GM23338 (cell line): ENCODE measurements at regions not wholly inside any gene's neighbourhood (a gene's known extent, or its start where the extent isn't known, plus 50 kb on each side); places are given as distances from the start of the nearest gene placed in this dataset.

Source experiments
- ATAC-seq: fragments of 200-7000 bp; cut with Tn5 transposase; 3 replicates; pipeline ENCODE4 v1.9.1; 2020
- DNase-seq: peaks from one replicate; pipeline ENCODE4 v3.0.0-alpha.2; 2015; ENCODE audit warnings: low spot score
- H2AFZ ChIP-seq: fragments of 200-600 bp; sonication (generic); 2 replicates; pipeline ENCODE4 v1.8.0; 2016; ENCODE audit warnings: antibody characterized with exemption, mild to moderate bottlenecking, moderate library complexity
- H3F3A ChIP-seq: fragments of 200-600 bp; sonication (generic); replicated peaks from 2 replicates; pipeline ENCODE4 v1.8.0; 2017; ENCODE audit warnings: antibody characterized with exemption, mixed run types, low read depth
- H3K27ac ChIP-seq: fragments of 200-600 bp; sonication (generic); 2 replicates; pipeline ENCODE4 v1.6.1; 2016; ENCODE audit warnings: low read depth
- H3K27me3 ChIP-seq: fragments of 200-600 bp; sonication (generic); 2 replicates; pipeline ENCODE4 v1.8.0; 2016; ENCODE audit warnings: mild to moderate bottlenecking, mixed run types, moderate library complexity; ENCODE audit not compliant: insufficient read depth
- H3K36me3 ChIP-seq: fragments of 200-600 bp; sonication (generic); 2 replicates; pipeline ENCODE4 v1.8.0; 2016; ENCODE audit warnings: mild to moderate bottlenecking; ENCODE audit not compliant: insufficient read depth
- H3K4me1 ChIP-seq: fragments of 200-600 bp; sonication (generic); 2 replicates; pipeline ENCODE4 v1.8.0; 2016; ENCODE audit warnings: mild to moderate bottlenecking, moderate library complexity; ENCODE audit not compliant: insufficient read depth
- H3K4me2 ChIP-seq: fragments of 200-600 bp; sonication (generic); 2 replicates; pipeline ENCODE4 v1.7.1; 2017; ENCODE audit warnings: mixed run types
- H3K4me3 ChIP-seq: fragments of 200-600 bp; sonication (generic); 2 replicates; pipeline ENCODE4 v1.6.1; 2016; ENCODE audit warnings: mixed run types
- H3K79me2 ChIP-seq: fragments of 200-600 bp; sonication (generic); replicated peaks from 2 replicates; pipeline ENCODE4 v1.8.0; 2017; ENCODE audit warnings: mild to moderate bottlenecking; ENCODE audit not compliant: insufficient read depth
- H3K9me2 ChIP-seq: fragments of 200-600 bp; sonication (generic); 2 replicates; pipeline ENCODE4 v1.8.0; 2017; ENCODE audit not compliant: insufficient read depth
- H4K20me1 ChIP-seq: fragments of 200-600 bp; sonication (generic); replicated peaks from 2 replicates; pipeline ENCODE4 v1.8.0; 2017; ENCODE audit warnings: mild to moderate bottlenecking; ENCODE audit not compliant: insufficient read depth
- H3K27ac Mint-ChIP-seq: 2 replicates; pipeline ENCODE4 v1.8.0; 2020; ENCODE audit warnings: inconsistent platforms, mild to moderate bottlenecking, moderate library complexity, mixed read lengths
- H3K27me3 Mint-ChIP-seq: 3 replicates; pipeline ENCODE4 v1.8.0; 2022; ENCODE audit warnings: low read depth, mild to moderate bottlenecking, moderate library complexity, mixed read lengths, inconsistent platforms; ENCODE audit not compliant: insufficient read depth, poor library complexity
- H3K36me3 Mint-ChIP-seq: 3 replicates; pipeline ENCODE4 v1.8.0; 2021; ENCODE audit warnings: low read depth, mild to moderate bottlenecking, inconsistent platforms, moderate library complexity, mixed read lengths
- H3K4me1 Mint-ChIP-seq: 3 replicates; pipeline ENCODE4 v1.8.0; 2020; ENCODE audit warnings: mild to moderate bottlenecking, inconsistent platforms, mixed read lengths
- H3K4me3 Mint-ChIP-seq: 3 replicates; pipeline ENCODE4 v1.8.0; 2021; ENCODE audit warnings: moderate library complexity, mild to moderate bottlenecking, inconsistent platforms, mixed read lengths
- H3K9me3 Mint-ChIP-seq: 3 replicates; pipeline ENCODE4 v1.8.0; 2020; ENCODE audit warnings: moderate library complexity, mild to moderate bottlenecking, inconsistent platforms, mixed read lengths
- CREB1 ChIP-seq: fragments of 250-450 bp; sonication (Bioruptor Pico); IDR thresholded peaks from 2 replicates; pipeline ENCODE4 v1.5.0; 2020; ENCODE audit warnings: low read depth, mild to moderate bottlenecking, moderate library complexity
- EZH2 ChIP-seq: fragments of 200-600 bp; sonication (generic); IDR thresholded peaks from one replicate; pipeline ENCODE4 v1.8.0; 2017; ENCODE audit warnings: antibody characterized with exemption, mild to moderate bottlenecking, low read depth; ENCODE audit not compliant: unreplicated experiment
- POLR2AphosphoS5 ChIP-seq: IDR thresholded peaks from 2 replicates; pipeline ENCODE4 v1.6.1; 2016; ENCODE audit warnings: antibody characterized with exemption, low read depth
- STAT1 ChIP-seq: IDR thresholded peaks from one replicate; pipeline ENCODE4 v1.6.1; 2016; ENCODE audit warnings: antibody characterized with exemption; ENCODE audit not compliant: unreplicated experiment
- ZNF114 ChIP-seq: fragments of 250-450 bp; sonication (Bioruptor Pico); IDR thresholded peaks from 2 replicates; pipeline ENCODE4 v1.5.0; 2020; ENCODE audit warnings: mild to moderate bottlenecking, moderate library complexity
- ZNF331 ChIP-seq: fragments of 250-450 bp; sonication (Bioruptor Pico); IDR thresholded peaks from 2 replicates; pipeline ENCODE4 v1.5.0; 2020; ENCODE audit warnings: low read depth, mild to moderate bottlenecking, moderate library complexity
- TF ChIP-seq, protein P1 (sequence below): IDR thresholded peaks from 2 replicates; pipeline ENCODE4 v1.6.1; 2016; ENCODE audit warnings: antibody characterized with exemption
- TF ChIP-seq, protein P2 (sequence below), 2 experiments: fragments of 200-600 bp in 1 of 2; sonication (generic) in 1 of 2; conservative IDR thresholded peaks; 2 replicates each; pipeline versions ENCODE4 v1.5.1 to v1.6.1; 2016 to 2017; ENCODE audit warnings: antibody characterized with exemption in 2 of 2, low read depth in 2 of 2, mild to moderate bottlenecking in 2 of 2, moderate library complexity in 1 of 2

DNA sequence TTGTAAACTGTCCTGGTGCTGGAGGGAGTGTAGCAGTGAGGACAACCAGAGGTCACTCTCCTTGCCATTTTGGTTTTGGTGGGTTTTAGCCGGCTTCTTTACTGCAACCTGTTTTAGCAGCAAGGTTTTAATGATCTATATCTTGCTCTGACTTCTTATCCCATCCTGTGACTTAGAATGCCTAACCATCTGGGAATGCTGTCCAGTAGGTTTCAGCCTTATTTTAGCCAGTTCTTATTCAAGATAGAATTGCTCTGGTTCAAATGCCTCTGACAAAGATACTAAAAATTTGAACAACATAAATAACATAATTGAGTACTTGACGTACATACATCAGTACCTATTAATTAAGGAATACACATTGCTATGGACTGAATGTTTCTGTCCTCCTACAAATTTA, 93.3 kb upstream of the TOM1L1 start:
- Mint-ChIP-seq H3K4me3 (no peak overlapping the region), H3K27me3 (no peaks in the 10 kb centered on the region), H3K4me1 (no peaks in the 10 kb centered on the region; the same call in 2 of the 3 replicates), H3K27ac (no peak overlapping the region), H3K9me3 (no peaks in the 10 kb centered on the region), H3K36me3 (no peaks in the 10 kb centered on the region)
- Histone ChIP-seq H3K79me2 (no peaks in the 10 kb centered on the region), H3K4me3 (no peak overlapping the region), H2AFZ (no peak overlapping the region), H3K36me3 (no peaks in the 10 kb centered on the region), H3K4me1 (no peaks in the 10 kb centered on the region), H3K4me2 (no peak overlapping the region), H3F3A (no peaks in the 10 kb centered on the region), H3K27ac (no peak overlapping the region), H3K27me3 (no peaks in the 10 kb centered on the region), H3K9me2 (no peaks in the 10 kb centered on the region), H4K20me1 (no peaks in the 10 kb centered on the region)
- TF ChIP-seq, protein P1, sequence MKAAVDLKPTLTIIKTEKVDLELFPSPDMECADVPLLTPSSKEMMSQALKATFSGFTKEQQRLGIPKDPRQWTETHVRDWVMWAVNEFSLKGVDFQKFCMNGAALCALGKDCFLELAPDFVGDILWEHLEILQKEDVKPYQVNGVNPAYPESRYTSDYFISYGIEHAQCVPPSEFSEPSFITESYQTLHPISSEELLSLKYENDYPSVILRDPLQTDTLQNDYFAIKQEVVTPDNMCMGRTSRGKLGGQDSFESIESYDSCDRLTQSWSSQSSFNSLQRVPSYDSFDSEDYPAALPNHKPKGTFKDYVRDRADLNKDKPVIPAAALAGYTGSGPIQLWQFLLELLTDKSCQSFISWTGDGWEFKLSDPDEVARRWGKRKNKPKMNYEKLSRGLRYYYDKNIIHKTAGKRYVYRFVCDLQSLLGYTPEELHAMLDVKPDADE = no peak
- TF ChIP-seq STAT1 (no peak), CREB1 (no peak), EZH2 (no peak), ZNF331 (CRISPR knock-in tag) (no peak)
- TF ChIP-seq, protein P2, sequence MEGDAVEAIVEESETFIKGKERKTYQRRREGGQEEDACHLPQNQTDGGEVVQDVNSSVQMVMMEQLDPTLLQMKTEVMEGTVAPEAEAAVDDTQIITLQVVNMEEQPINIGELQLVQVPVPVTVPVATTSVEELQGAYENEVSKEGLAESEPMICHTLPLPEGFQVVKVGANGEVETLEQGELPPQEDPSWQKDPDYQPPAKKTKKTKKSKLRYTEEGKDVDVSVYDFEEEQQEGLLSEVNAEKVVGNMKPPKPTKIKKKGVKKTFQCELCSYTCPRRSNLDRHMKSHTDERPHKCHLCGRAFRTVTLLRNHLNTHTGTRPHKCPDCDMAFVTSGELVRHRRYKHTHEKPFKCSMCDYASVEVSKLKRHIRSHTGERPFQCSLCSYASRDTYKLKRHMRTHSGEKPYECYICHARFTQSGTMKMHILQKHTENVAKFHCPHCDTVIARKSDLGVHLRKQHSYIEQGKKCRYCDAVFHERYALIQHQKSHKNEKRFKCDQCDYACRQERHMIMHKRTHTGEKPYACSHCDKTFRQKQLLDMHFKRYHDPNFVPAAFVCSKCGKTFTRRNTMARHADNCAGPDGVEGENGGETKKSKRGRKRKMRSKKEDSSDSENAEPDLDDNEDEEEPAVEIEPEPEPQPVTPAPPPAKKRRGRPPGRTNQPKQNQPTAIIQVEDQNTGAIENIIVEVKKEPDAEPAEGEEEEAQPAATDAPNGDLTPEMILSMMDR (conservative IDR thresholded peaks at IDR 0.05; ENCODE audit: low read depth in 2 of 2) = no peak
- ATAC-seq = no peak
- DNase-seq = no peak

DNA sequence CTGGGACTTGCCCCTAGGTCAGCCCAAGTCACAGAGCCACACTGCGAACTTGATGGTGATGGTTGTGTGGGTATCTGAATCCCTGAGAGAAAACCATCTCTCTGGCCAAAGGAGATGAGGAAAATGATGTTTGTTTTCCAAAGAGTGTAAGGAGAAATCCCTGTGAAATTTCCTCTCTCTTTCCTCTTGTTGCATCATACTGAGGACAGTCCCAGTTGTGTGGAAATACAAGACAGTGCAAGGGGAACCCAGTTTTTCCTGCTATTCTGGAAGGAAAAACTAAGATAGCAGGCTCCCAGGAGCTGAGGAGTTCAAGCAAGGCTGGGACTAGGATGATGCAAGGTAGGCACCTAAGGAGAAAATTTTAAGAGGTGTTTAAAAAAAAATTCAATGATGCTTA, 86.8 kb upstream of the TOM1L1 start:
- H3K4me2 ChIP-seq = no peak overlapping the region
- no peak overlapping the region for H3K27ac ChIP-seq
- Mint-ChIP-seq H3K9me3 (no peaks in the 10 kb centered on the region), H3K27ac (no peak overlapping the region), H3K36me3 (no peaks in the 10 kb centered on the region), H3K4me1 (peaks cover 11% of the 10 kb centered on the region; the same call in 2 of the 3 replicates), H3K27me3 (peaks cover 2% of the 10 kb centered on the region), H3K4me3 (no peak overlapping the region)
- H3K4me3 ChIP-seq = no peak overlapping the region
- peak overlapping the region; percentile 76 for H2AFZ ChIP-seq
- peaks cover 8% of the 10 kb centered on the region; the same call in 1 of the 2 replicates for H3K4me1 ChIP-seq
- H3K27me3 ChIP-seq = no peaks in the 10 kb centered on the region
- no peak for DNase-seq
- no peaks in the 10 kb centered on the region for H3K79me2 ChIP-seq
- H3K36me3 ChIP-seq = no peaks in the 10 kb centered on the region
- TF ChIP-seq CREB1 (no peak), STAT1 (no peak), ZNF114 (CRISPR knock-in tag) (no peak), POLR2AphosphoS5 (no peak)
- TF ChIP-seq, protein P2 (conservative IDR thresholded peaks at IDR 0.05; ENCODE audit: low read depth in 2 of 2) = no peak
- no peaks in the 10 kb centered on the region for H4K20me1 ChIP-seq
- peaks cover 4% of the 10 kb centered on the region; the same call in 1 of the 2 replicates for H3K9me2 ChIP-seq
- ATAC-seq = no peak
- H3F3A ChIP-seq = no peaks in the 10 kb centered on the region
